C4-2B (cell line): ENCODE measurements at regions not wholly inside any gene's neighbourhood (a gene's known extent, or its start where the extent isn't known, plus 50 kb on each side); places are given as distances from the start of the nearest gene placed in this dataset.

ENCODE experiments used
- CTCF ChIP-seq: fragments of 450-650 bp; conservative IDR thresholded peaks from 2 replicates; pipeline ENCODE4 v1.5.1; 2017; ENCODE audit warnings: mild to moderate bottlenecking
- ZFX ChIP-seq: fragments of 450-650 bp; IDR thresholded peaks from 2 replicates; pipeline ENCODE4 v1.6.1; 2017

GRCh38 chr3:160162440-160162839 lies 62.8 kb upstream of the C3orf80 start:
- TF ChIP-seq CTCF (no peak), ZFX (no peak)
